Panc1 (cell line): ENCODE measurements at regions not wholly inside any gene's neighbourhood (a gene's known extent, or its start where the extent isn't known, plus 50 kb on each side); places are given as distances from the start of the nearest gene placed in this dataset.

Experiments used
- ATAC-seq: fragments of 200-7000 bp; cut with Tn5 transposase; 2 replicates; pipeline ENCODE4 v1.9.1; 2020; ENCODE audit warnings: mild to moderate bottlenecking, moderate library complexity
- BruUV-seq: library from RNA; stranded (reverse); fragments of 400-500 nt; replicated peaks from 2 replicates; lab custom pipeline; 2021; lab: Mats Ljungman, UMichigan
- CTCF ChIA-PET: fragments of 300-600 bp; sonication (Branson Sonifier 250); formaldehyde crosslinking; loops from one replicate; lab custom pipeline; 2022; ENCODE audit warnings: antibody characterized with exemption; lab: Charles Lee
- POLR2A ChIA-PET: fragments of 300-600 bp; sonication (Branson Sonifier 250); formaldehyde crosslinking; loops from one replicate; lab custom pipeline; 2022; ENCODE audit warnings: antibody characterized with exemption; lab: Charles Lee
- DNase-seq: peaks from one replicate; pipeline ENCODE4 v3.0.0-alpha.2; 2010; ENCODE audit warnings: low read depth, low spot score
- H3K27ac ChIP-seq: 2 replicates; pipeline ENCODE4 v1.5.1; 2011; ENCODE audit warnings: mild to moderate bottlenecking, low read length, inconsistent platforms
- H3K27me3 ChIP-seq: fragments of 200-500 bp; sonication (Bioruptor generic); 2 replicates; pipeline ENCODE4 v1.6.0; 2014; ENCODE audit warnings: low read length, inconsistent platforms; ENCODE audit not compliant: control insufficient read depth, insufficient read depth
- H3K36me3 ChIP-seq: fragments of 200-500 bp; sonication (Bioruptor generic); 2 replicates; pipeline ENCODE4 v1.5.1; 2014; ENCODE audit warnings: inconsistent platforms, mild to moderate bottlenecking, low read length, moderate library complexity; ENCODE audit not compliant: control insufficient read depth, insufficient read depth
- H3K4me1 ChIP-seq: 2 replicates; pipeline ENCODE4 v1.5.1; 2011; ENCODE audit warnings: inconsistent platforms, mild to moderate bottlenecking, low read length, moderate library complexity; ENCODE audit not compliant: control insufficient read depth, insufficient read depth
- H3K4me3 ChIP-seq, 2 experiments: 2 replicates each; pipeline ENCODE4 v1.5.1; 2011 to 2012; ENCODE audit warnings: low read depth in 2 of 2, low read length in 2 of 2, mild to moderate bottlenecking in 2 of 2, inconsistent platforms in 1 of 2, moderate library complexity in 1 of 2
- H3K9me3 ChIP-seq: fragments of 200-500 bp; sonication (Bioruptor generic); 2 replicates; pipeline ENCODE4 v1.5.1; 2014; ENCODE audit warnings: low read depth, mild to moderate bottlenecking, inconsistent platforms, low read length, moderate library complexity; ENCODE audit not compliant: control insufficient read depth, insufficient read depth
- CTCF ChIP-seq: fragments of 450-650 bp; IDR thresholded peaks from 2 replicates; pipeline ENCODE4 v1.5.1; 2017; ENCODE audit warnings: mild to moderate bottlenecking
- POLR2AphosphoS5 ChIP-seq: IDR thresholded peaks from 2 replicates; pipeline ENCODE4 v1.6.1; 2012; ENCODE audit warnings: mild to moderate bottlenecking, low read depth, low read length, moderate library complexity
- REST ChIP-seq, 2 experiments: IDR thresholded peaks; 2 replicates each; pipeline ENCODE4 v1.6.1; 2011 to 2012; ENCODE audit warnings: low read depth in 2 of 2, control low read depth in 1 of 2, low read length in 1 of 2, mild to moderate bottlenecking in 1 of 2, moderate library complexity in 1 of 2; ENCODE audit not compliant: insufficient read depth in 1 of 2
- SIN3A ChIP-seq: IDR thresholded peaks from 2 replicates; pipeline ENCODE4 v1.6.1; 2012; ENCODE audit warnings: low read depth, mild to moderate bottlenecking, low read length, moderate library complexity, borderline replicate concordance; ENCODE audit not compliant: insufficient read depth
- TCF7L2 ChIP-seq: IDR thresholded peaks from 2 replicates; pipeline ENCODE4 v1.6.1; 2011; ENCODE audit warnings: mild to moderate bottlenecking, low read depth, low read length, inconsistent platforms
- in situ Hi-C: cut with HindIII; loops from 2 replicates; pipeline ENCODE4 v1.10.0; 2016; ENCODE audit warnings: low sequenced_read_pairs, low pct_unique_long_range_greater_than_20kb
- intact Hi-C: fragments of 100-400 bp; cut with micrococcal nuclease; formaldehyde crosslinking; loops from one replicate; pipeline ENCODE4 v1.10.0; 2022; ENCODE audit not compliant: unreplicated experiment

- no peaks in the 10 kb centered on the region for H3K4me1 ChIP-seq
- H3K27ac ChIP-seq, result no peak overlapping the region
- CTCF ChIA-PET, result no interaction called here
- POLR2A ChIA-PET, result no interaction called here
- H3K36me3 ChIP-seq, result no peaks in the 10 kb centered on the region
- no peak overlapping the region for H3K4me3 ChIP-seq
- DNase-seq (no peak), ATAC-seq (no peak)
- intact Hi-C loops, result no loop called here
- TF ChIP-seq CTCF (no peak), REST (IDR thresholded peaks at IDR 0.05; ENCODE audit: insufficient read depth in 1 of 2, low read depth in 2 of 2, low read length in 1 of 2) (no peak), TCF7L2 (no peak), POLR2AphosphoS5 (no peak), SIN3A (no peak)
- BruUV-seq, result no TSS peak
- H3K27me3 ChIP-seq, result peaks cover 4% of the 10 kb centered on the region; the same call in 1 of the 2 replicates
- H3K9me3 ChIP-seq, result no peaks in the 10 kb centered on the region
- in situ Hi-C loops, result no loop called here
These were observed 50.6 kb upstream of the TMEM170B start for GRCh38 chr6:11486959-11487358.

GRCh38 chr6:11486486-11486885 lies 51.1 kb upstream of the TMEM170B start:
- H3K4me1 ChIP-seq, result no peaks in the 10 kb centered on the region
- H3K27me3 ChIP-seq, result peaks cover 4% of the 10 kb centered on the region; the same call in 1 of the 2 replicates
- in situ Hi-C loops (no loop called here), intact Hi-C loops (no loop called here)
- H3K36me3 ChIP-seq, result no peaks in the 10 kb centered on the region
- no peaks in the 10 kb centered on the region for H3K9me3 ChIP-seq
- TF ChIP-seq REST (IDR thresholded peaks at IDR 0.05; ENCODE audit: insufficient read depth in 1 of 2, low read depth in 2 of 2, low read length in 1 of 2), result no peak
- no peak for TF ChIP-seq CTCF
- no peak for TF ChIP-seq POLR2AphosphoS5
- ATAC-seq (no peak), DNase-seq (no peak)
- no TSS peak for BruUV-seq
- H3K27ac ChIP-seq, result no peak overlapping the region
- ChIA-PET POLR2A (no interaction called here), CTCF (no interaction called here)
- no peak overlapping the region for H3K4me3 ChIP-seq
